ENCODE measurements at regions not wholly inside any gene's neighbourhood (a gene's known extent, or its start where the extent isn't known, plus 50 kb on each side); places are given as distances from the start of the nearest gene placed in this dataset.

DNA sequence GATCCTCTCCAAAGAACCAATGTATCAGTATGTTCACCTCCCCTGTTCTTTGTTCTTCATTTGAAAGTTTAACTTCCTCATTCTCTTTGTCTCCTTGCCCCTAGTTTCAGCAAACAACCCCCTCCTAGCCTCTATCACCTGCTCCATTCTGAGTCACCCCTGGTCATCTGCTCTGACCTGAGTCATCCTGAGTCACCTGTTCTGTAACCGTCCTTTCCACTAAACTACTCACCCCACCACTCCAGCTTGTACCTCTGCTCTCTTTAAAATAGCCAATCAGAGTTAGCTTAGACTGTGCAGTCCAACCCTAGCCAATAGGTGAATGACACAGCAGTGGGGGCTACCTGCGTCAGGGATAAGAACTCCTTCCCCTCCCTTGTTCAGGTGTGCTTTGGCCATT lies 249.8 kb upstream of the AADAT start:
- no peak for DNase-seq (ENCODE audit: low read depth, low spot score)
- H3K9me3 ChIP-seq (ENCODE audit: insufficient read depth, low read length): no peaks in the 10 kb centered on the region
- H3K27me3 ChIP-seq (ENCODE audit: insufficient read depth, insufficient read length): no peaks in the 10 kb centered on the region

GRCh38 chr4:170336238-170336775 lies 246.6 kb upstream of the AADAT start:
- Histone ChIP-seq H3K9me3 (ENCODE audit: insufficient read depth, low read length) (no peaks in the 10 kb centered on the region), H3K36me3 (ENCODE audit: insufficient read depth, insufficient read length, low read length) (no peaks in the 10 kb centered on the region), H3K4me1 (ENCODE audit: insufficient read depth, insufficient read length) (no peaks in the 10 kb centered on the region), H3K4me3 (ENCODE audit: insufficient read length, low read depth) (no peak overlapping the region), H3K27me3 (ENCODE audit: insufficient read depth, insufficient read length) (no peaks in the 10 kb centered on the region), H3K9ac (ENCODE audit: insufficient read length, low read depth) (no peak overlapping the region)
- DNase-seq (ENCODE audit: low read depth, low spot score): no peak
- TF ChIP-seq ZNF274 (IDR thresholded peaks at IDR 0.05; ENCODE audit: low read depth, low read length): no peak
- TF ChIP-seq SUZ12 (IDR thresholded peaks at IDR 0.05; ENCODE audit: extremely low read depth, insufficient read depth, insufficient read length): no peak
- no peak for TF ChIP-seq YY1 (IDR thresholded peaks at IDR 0.05; ENCODE audit: insufficient read depth, insufficient read length)

More for the DNA sequence above, 249.8 kb upstream of the AADAT start:
- TF ChIP-seq YY1 (IDR thresholded peaks at IDR 0.05; ENCODE audit: insufficient read depth, insufficient read length) (no peak), ZNF274 (IDR thresholded peaks at IDR 0.05; ENCODE audit: low read depth, low read length) (no peak), SUZ12 (IDR thresholded peaks at IDR 0.05; ENCODE audit: extremely low read depth, insufficient read depth, insufficient read length) (no peak)
- Histone ChIP-seq H3K4me1 (ENCODE audit: insufficient read depth, insufficient read length) (no peaks in the 10 kb centered on the region), H3K4me3 (ENCODE audit: insufficient read length, low read depth) (no peak overlapping the region), H3K9ac (ENCODE audit: insufficient read length, low read depth) (no peak overlapping the region), H3K36me3 (ENCODE audit: insufficient read depth, insufficient read length, low read length) (no peaks in the 10 kb centered on the region)

GRCh38 chr4:170325599-170325998 lies 235.8 kb upstream of the AADAT start:
- TF ChIP-seq ZNF274 (IDR thresholded peaks at IDR 0.05; ENCODE audit: low read depth, low read length) (no peak), YY1 (IDR thresholded peaks at IDR 0.05; ENCODE audit: insufficient read depth, insufficient read length) (no peak), SUZ12 (IDR thresholded peaks at IDR 0.05; ENCODE audit: extremely low read depth, insufficient read depth, insufficient read length) (no peak)
- Histone ChIP-seq H3K9ac (ENCODE audit: insufficient read length, low read depth) (no peak overlapping the region), H3K4me1 (ENCODE audit: insufficient read depth, insufficient read length) (no peaks in the 10 kb centered on the region), H3K4me3 (ENCODE audit: insufficient read length, low read depth) (no peak overlapping the region), H3K36me3 (ENCODE audit: insufficient read depth, insufficient read length, low read length) (no peaks in the 10 kb centered on the region), H3K27me3 (ENCODE audit: insufficient read depth, insufficient read length) (no peaks in the 10 kb centered on the region), H3K9me3 (ENCODE audit: insufficient read depth, low read length) (no peaks in the 10 kb centered on the region)
- DNase-seq (ENCODE audit: low read depth, low spot score): no peak

DNA sequence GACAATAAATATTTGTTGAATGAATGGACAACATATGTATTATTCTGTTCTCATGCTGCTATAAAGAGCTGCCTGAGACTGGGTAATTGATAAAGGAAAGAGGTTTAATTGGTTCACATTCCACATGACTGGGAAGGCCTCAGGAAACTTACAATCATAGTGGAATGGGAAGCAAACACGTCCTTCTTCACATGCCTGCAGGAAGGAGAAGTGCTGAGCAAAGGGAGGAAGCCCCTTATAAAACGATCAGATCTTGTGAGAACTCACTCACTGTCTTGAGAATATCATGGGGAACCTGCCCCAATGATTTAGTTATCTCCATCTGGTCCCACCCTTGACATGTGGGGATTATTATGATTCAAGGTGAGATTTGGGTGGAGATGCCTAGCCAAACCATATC lies 233.9 kb upstream of the AADAT start:
- Histone ChIP-seq H3K9me3 (ENCODE audit: insufficient read depth, low read length) (no peaks in the 10 kb centered on the region), H3K36me3 (ENCODE audit: insufficient read depth, insufficient read length, low read length) (no peaks in the 10 kb centered on the region), H3K4me1 (ENCODE audit: insufficient read depth, insufficient read length) (no peaks in the 10 kb centered on the region), H3K9ac (ENCODE audit: insufficient read length, low read depth) (no peak overlapping the region), H3K4me3 (ENCODE audit: insufficient read length, low read depth) (no peak overlapping the region), H3K27me3 (ENCODE audit: insufficient read depth, insufficient read length) (no peaks in the 10 kb centered on the region)
- TF ChIP-seq SUZ12 (IDR thresholded peaks at IDR 0.05; ENCODE audit: extremely low read depth, insufficient read depth, insufficient read length): no peak
- no peak for TF ChIP-seq ZNF274 (IDR thresholded peaks at IDR 0.05; ENCODE audit: low read depth, low read length)
- no peak for TF ChIP-seq YY1 (IDR thresholded peaks at IDR 0.05; ENCODE audit: insufficient read depth, insufficient read length)
- DNase-seq (ENCODE audit: low read depth, low spot score): no peak

DNA sequence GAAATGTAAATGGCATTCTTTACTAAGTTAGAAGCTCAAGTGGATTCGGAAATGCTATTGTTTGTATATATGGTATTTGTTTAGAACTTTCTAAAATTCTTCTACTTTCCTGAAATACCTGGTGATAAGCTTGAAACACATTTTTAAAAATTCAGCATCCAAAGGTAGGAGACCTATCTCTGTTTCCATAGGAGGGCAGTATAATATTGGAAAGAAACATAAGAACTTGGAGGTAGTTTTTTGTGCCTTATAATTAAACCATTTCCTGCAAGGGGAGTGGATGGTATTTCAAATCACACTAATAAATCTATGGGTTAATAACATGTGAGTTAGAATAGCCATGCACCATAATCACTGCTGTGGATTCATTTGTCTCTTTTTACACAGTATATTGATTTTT lies 217.4 kb upstream of the AADAT start:
- Histone ChIP-seq H3K4me1 (ENCODE audit: insufficient read depth, insufficient read length) (no peaks in the 10 kb centered on the region), H3K4me3 (ENCODE audit: insufficient read length, low read depth) (no peak overlapping the region), H3K9ac (ENCODE audit: insufficient read length, low read depth) (no peak overlapping the region), H3K36me3 (ENCODE audit: insufficient read depth, insufficient read length, low read length) (no peaks in the 10 kb centered on the region), H3K27me3 (ENCODE audit: insufficient read depth, insufficient read length) (no peaks in the 10 kb centered on the region), H3K9me3 (ENCODE audit: insufficient read depth, low read length) (no peaks in the 10 kb centered on the region)
- DNase-seq (ENCODE audit: low read depth, low spot score): no peak
- TF ChIP-seq SUZ12 (IDR thresholded peaks at IDR 0.05; ENCODE audit: extremely low read depth, insufficient read depth, insufficient read length) (no peak), YY1 (IDR thresholded peaks at IDR 0.05; ENCODE audit: insufficient read depth, insufficient read length) (no peak), ZNF274 (IDR thresholded peaks at IDR 0.05; ENCODE audit: low read depth, low read length) (no peak)

DNA sequence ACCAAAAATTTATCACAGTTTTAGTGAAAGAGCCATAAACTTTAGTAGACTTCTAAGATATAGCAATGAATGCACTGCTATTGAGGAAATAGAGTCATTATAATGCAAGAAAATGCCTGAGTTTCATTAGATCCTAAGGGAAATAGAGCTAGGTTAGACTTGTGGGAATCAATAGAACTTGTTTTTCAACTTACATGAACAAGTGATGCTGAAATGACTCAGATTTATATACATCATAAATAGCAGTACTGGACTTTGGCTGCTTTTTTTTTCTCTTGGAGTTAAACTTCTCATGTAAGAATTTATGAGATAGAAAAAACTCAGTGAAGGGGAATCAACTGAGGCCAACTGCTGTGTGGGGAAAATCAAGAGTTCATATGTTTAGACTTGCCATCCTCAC lies 216.5 kb upstream of the AADAT start:
- H3K36me3 ChIP-seq (ENCODE audit: insufficient read depth, insufficient read length, low read length): no peaks in the 10 kb centered on the region
- no peaks in the 10 kb centered on the region for H3K4me1 ChIP-seq (ENCODE audit: insufficient read depth, insufficient read length)
- H3K4me3 ChIP-seq (ENCODE audit: insufficient read length, low read depth): no peak overlapping the region
- H3K9ac ChIP-seq (ENCODE audit: insufficient read length, low read depth): no peak overlapping the region
- no peak for TF ChIP-seq SUZ12 (IDR thresholded peaks at IDR 0.05; ENCODE audit: extremely low read depth, insufficient read depth, insufficient read length)
- TF ChIP-seq YY1 (IDR thresholded peaks at IDR 0.05; ENCODE audit: insufficient read depth, insufficient read length): no peak
- TF ChIP-seq ZNF274 (IDR thresholded peaks at IDR 0.05; ENCODE audit: low read depth, low read length): no peak
- H3K9me3 ChIP-seq (ENCODE audit: insufficient read depth, low read length): no peaks in the 10 kb centered on the region
- no peaks in the 10 kb centered on the region for H3K27me3 ChIP-seq (ENCODE audit: insufficient read depth, insufficient read length)
- no peak for DNase-seq (ENCODE audit: low read depth, low spot score)

DNA sequence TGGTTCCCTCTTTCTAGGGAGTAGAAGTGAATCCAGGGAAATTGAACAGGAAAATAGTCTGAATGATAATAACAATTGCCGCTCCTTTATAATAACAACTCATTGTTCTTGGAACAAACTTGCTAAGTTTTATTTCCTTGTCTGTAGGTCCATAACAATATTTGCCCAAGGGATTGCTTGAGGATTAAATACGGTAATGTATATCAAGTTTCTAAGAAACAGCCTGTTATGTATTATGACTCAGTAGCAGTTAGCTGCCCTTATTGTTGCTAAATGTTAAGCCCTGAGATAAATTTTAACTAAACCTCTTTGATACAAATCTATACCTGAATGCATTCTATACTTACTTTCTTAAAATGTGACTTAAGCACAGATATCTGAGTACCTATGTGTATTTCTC lies 215.9 kb upstream of the AADAT start:
- Histone ChIP-seq H3K27me3 (ENCODE audit: insufficient read depth, insufficient read length) (no peaks in the 10 kb centered on the region), H3K9ac (ENCODE audit: insufficient read length, low read depth) (no peak overlapping the region), H3K9me3 (ENCODE audit: insufficient read depth, low read length) (no peaks in the 10 kb centered on the region), H3K4me3 (ENCODE audit: insufficient read length, low read depth) (no peak overlapping the region), H3K36me3 (ENCODE audit: insufficient read depth, insufficient read length, low read length) (no peaks in the 10 kb centered on the region), H3K4me1 (ENCODE audit: insufficient read depth, insufficient read length) (no peaks in the 10 kb centered on the region)
- no peak for DNase-seq (ENCODE audit: low read depth, low spot score)
- no peak for TF ChIP-seq ZNF274 (IDR thresholded peaks at IDR 0.05; ENCODE audit: low read depth, low read length)

DNA sequence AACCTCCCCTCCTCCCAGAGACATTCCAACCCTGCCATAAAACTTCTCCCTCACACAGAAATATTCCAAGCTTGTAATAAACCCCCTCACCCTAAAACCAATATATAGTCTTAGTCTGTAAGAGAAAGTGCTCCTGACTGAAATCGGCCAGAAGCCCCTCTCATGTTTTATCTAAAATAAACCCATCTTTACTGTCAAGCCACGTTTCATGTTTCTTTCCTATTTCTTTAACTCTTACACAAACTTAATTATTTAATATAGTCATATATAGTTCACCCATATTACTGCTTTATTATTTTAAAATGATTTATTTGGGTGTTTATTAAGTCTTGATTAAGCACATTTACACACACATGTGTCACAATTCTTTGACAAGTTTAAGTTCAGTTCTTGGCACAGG lies 191.3 kb upstream of the AADAT start:
- no peaks in the 10 kb centered on the region for H3K36me3 ChIP-seq (ENCODE audit: insufficient read depth, insufficient read length, low read length)
- no peak overlapping the region for H3K4me3 ChIP-seq (ENCODE audit: insufficient read length, low read depth)
- no peak for TF ChIP-seq SUZ12 (IDR thresholded peaks at IDR 0.05; ENCODE audit: extremely low read depth, insufficient read depth, insufficient read length)
- no peak for TF ChIP-seq ZNF274 (IDR thresholded peaks at IDR 0.05; ENCODE audit: low read depth, low read length)
- no peak for TF ChIP-seq YY1 (IDR thresholded peaks at IDR 0.05; ENCODE audit: insufficient read depth, insufficient read length)
- H3K9ac ChIP-seq (ENCODE audit: insufficient read length, low read depth): no peak overlapping the region
- H3K4me1 ChIP-seq (ENCODE audit: insufficient read depth, insufficient read length): no peaks in the 10 kb centered on the region
- no peak for DNase-seq (ENCODE audit: low read depth, low spot score)
- peaks cover 21% of the 10 kb centered on the region for H3K9me3 ChIP-seq (ENCODE audit: insufficient read depth, low read length)
- no peaks in the 10 kb centered on the region for H3K27me3 ChIP-seq (ENCODE audit: insufficient read depth, insufficient read length)

All from NT2/D1 (cell line).